ENCODE measurements at regions not wholly inside any gene's neighbourhood (a gene's known extent, or its start where the extent isn't known, plus 50 kb on each side); places are given as distances from the start of the nearest gene placed in this dataset.

- CTCF ChIA-PET, result no interaction called here
- Histone ChIP-seq H3K27me3 (ENCODE audit: control insufficient read depth in 1 of 2, insufficient read depth in 2 of 2, low read length in 2 of 2) (no peaks in the 10 kb centered on the region), H3K4me3 (ENCODE audit: low read length) (no peak overlapping the region), H3K4me1 (ENCODE audit: insufficient read depth, low read length) (no peaks in the 10 kb centered on the region), H3K27ac (ENCODE audit: low read depth in 1 of 2, low read length in 2 of 2) (no peak overlapping the region), H3K9me3 (ENCODE audit: control insufficient read depth in 1 of 2, insufficient read depth in 1 of 2, low read length in 2 of 2) (peaks cover 0 to 4% of the 10 kb centered on the region in 2 experiments), H3K36me3 (ENCODE audit: insufficient read depth, low read length) (no peaks in the 10 kb centered on the region)
- Mint-ChIP-seq H3K4me3 (no peak overlapping the region), H3K36me3 (ENCODE audit: low read depth) (no peaks in the 10 kb centered on the region), H3K4me1 (ENCODE audit: low read depth) (no peaks in the 10 kb centered on the region), H3K27me3 (no peaks in the 10 kb centered on the region), H3K27ac (no peak overlapping the region), H3K9me3 (peaks cover 3% of the 10 kb centered on the region)
- no peak for DNase-seq
- no peak for TF ChIP-seq CTCF (IDR thresholded peaks at IDR 0.05)
- POLR2A ChIA-PET, result no interaction called here
- intact Hi-C loops (cut with DNase I, micrococcal nuclease), result no loop called here
- no peak for ATAC-seq (ENCODE audit: poor library complexity)
Measured at GRCh38 chr13:62564770-62565169, 1149.1 kb upstream of the PCDH20 start.

- intact Hi-C loops (cut with DNase I, micrococcal nuclease), result no loop called here
- no peak overlapping the region for H3K4me3 ChIP-seq (ENCODE audit: low read length)
- ATAC-seq (ENCODE audit: poor library complexity) (no peak), DNase-seq (no peak)
- no peaks in the 10 kb centered on the region for H3K36me3 ChIP-seq (ENCODE audit: insufficient read depth, low read length)
- no peaks in the 10 kb centered on the region for H3K27me3 Mint-ChIP-seq
- no peak overlapping the region for H3K27ac Mint-ChIP-seq
- H3K9me3 ChIP-seq (ENCODE audit: control insufficient read depth in 1 of 2, insufficient read depth in 1 of 2, low read length in 2 of 2), result peaks cover 0 to 4% of the 10 kb centered on the region in 2 experiments
- TF ChIP-seq CTCF (IDR thresholded peaks at IDR 0.05), result no peak
- H3K4me1 ChIP-seq (ENCODE audit: insufficient read depth, low read length), result no peaks in the 10 kb centered on the region
- ChIA-PET POLR2A (no interaction called here), CTCF (no interaction called here)
- peaks cover 3% of the 10 kb centered on the region for H3K9me3 Mint-ChIP-seq
- H3K27ac ChIP-seq (ENCODE audit: low read depth in 1 of 2, low read length in 2 of 2), result no peak overlapping the region
- no peaks in the 10 kb centered on the region for H3K4me1 Mint-ChIP-seq (ENCODE audit: low read depth)
- no peak overlapping the region for H3K4me3 Mint-ChIP-seq
- H3K36me3 Mint-ChIP-seq (ENCODE audit: low read depth), result no peaks in the 10 kb centered on the region
- no peaks in the 10 kb centered on the region for H3K27me3 ChIP-seq (ENCODE audit: control insufficient read depth in 1 of 2, insufficient read depth in 2 of 2, low read length in 2 of 2)
Measured at GRCh38 chr13:62563251-62563650, 1147.6 kb upstream of the PCDH20 start.

- H3K27me3 ChIP-seq (ENCODE audit: control insufficient read depth in 1 of 2, insufficient read depth in 2 of 2, low read length in 2 of 2), result no peaks in the 10 kb centered on the region
- H3K9me3 ChIP-seq (ENCODE audit: control insufficient read depth in 1 of 2, insufficient read depth in 1 of 2, low read length in 2 of 2), result no peaks in the 10 kb centered on the region
- H3K9me3 Mint-ChIP-seq, result peaks cover 3% of the 10 kb centered on the region
- H3K27ac Mint-ChIP-seq, result no peak overlapping the region
- no peaks in the 10 kb centered on the region for H3K27me3 Mint-ChIP-seq
- H3K4me3 ChIP-seq (ENCODE audit: low read length), result no peak overlapping the region
- DNase-seq, result no peak
- no peak for ATAC-seq (ENCODE audit: poor library complexity)
- no peak overlapping the region for H3K4me3 Mint-ChIP-seq
- ChIA-PET CTCF (no interaction called here), POLR2A (interaction anchor here (0.6 kb wide), 1 partner anchor 160 kb away, joined by 3 read pairs; no protein-coding TSS in a partner anchor)
- H3K36me3 ChIP-seq (ENCODE audit: insufficient read depth, low read length), result no peaks in the 10 kb centered on the region
- no peak for TF ChIP-seq CTCF (IDR thresholded peaks at IDR 0.05)
- intact Hi-C loops (cut with DNase I, micrococcal nuclease), result no loop called here
- no peaks in the 10 kb centered on the region for H3K4me1 Mint-ChIP-seq (ENCODE audit: low read depth)
- H3K4me1 ChIP-seq (ENCODE audit: insufficient read depth, low read length), result no peaks in the 10 kb centered on the region
- H3K36me3 Mint-ChIP-seq (ENCODE audit: low read depth), result no peaks in the 10 kb centered on the region
- H3K27ac ChIP-seq (ENCODE audit: low read depth in 1 of 2, low read length in 2 of 2), result no peak overlapping the region
Measured at GRCh38 chr13:62556978-62557377, 1141.3 kb upstream of the PCDH20 start.
